HG03175 (cell line): ENCODE measurements at regions not wholly inside any gene's neighbourhood (a gene's known extent, or its start where the extent isn't known, plus 50 kb on each side); places are given as distances from the start of the nearest gene placed in this dataset.

Source experiments
- ATAC-seq: cut with Tn5 transposase; IDR thresholded peaks from one replicate; pipeline ENCODE4 v1.9.1; 2021; ENCODE audit warnings: mild to moderate bottlenecking, moderate library complexity; ENCODE audit not compliant: unreplicated experiment

GRCh38 chr4:53818104-53818503 lies 226.8 kb upstream of the LNX1 start:
- ATAC-seq, result no peak

DNA sequence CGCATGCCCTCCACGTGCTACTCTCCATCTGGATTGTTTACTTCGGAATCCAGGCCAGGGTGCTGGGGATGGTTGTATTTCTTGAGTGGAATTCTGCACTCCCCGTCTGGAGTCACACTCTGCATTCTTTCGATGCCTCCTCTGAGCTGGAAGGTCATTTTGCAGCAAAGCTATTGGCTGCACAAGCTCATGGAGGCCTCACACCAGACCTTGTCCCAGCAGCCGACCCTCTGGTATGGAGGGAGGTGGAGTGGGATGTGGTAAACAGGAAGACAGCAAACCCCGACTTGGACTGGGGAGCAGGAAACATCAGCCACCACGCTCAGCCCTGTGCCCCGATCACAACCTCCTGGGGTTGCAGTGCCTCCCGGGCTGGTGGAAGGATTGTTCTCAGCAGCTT lies 225.3 kb upstream of the LNX1 start:
- ATAC-seq, result no peak

DNA sequence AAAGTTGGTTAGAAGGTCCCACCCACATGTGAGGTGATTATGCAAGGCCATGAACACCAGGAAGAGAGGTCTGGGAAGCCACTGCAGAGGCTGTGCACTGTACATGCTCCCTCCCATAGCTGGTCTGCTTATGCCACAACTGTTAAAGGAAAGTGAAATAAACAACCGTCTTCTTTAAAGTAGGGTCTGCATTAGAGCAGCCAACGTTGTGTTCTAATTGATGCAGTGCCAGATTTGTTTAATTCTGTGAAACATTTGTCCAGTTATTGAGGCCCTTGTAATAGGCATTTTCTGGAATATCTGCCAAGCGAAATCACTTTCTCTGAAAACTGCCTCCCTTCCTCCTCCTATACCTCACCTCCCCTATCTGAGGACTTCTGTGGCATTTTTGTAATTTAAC lies 224.0 kb upstream of the LNX1 start:
- no peak for ATAC-seq

GRCh38 chr4:53813998-53814397 lies 222.7 kb upstream of the LNX1 start:
- ATAC-seq, result no peak

- no peak for ATAC-seq
Observed at GRCh38 chr4:53810643-53811042, 219.4 kb upstream of the LNX1 start.

DNA sequence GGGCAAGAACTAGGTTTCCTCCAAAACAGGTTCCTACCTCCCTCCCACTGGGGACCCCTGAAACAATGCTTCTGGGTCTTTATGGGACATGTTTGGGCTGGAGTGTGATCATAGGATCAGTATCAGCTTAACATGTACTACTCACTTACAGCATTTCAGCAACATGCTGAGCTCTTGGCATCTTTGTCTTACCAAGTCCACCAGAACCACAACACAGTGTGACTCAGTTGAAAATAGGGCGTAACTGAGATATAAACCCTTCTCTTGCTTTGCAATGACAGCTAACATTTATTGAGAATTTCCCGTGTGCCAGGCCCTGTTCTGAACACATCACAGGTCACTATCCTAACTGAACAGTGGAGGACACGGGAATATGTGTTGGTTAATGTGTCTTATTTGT lies 218.5 kb upstream of the LNX1 start:
- ATAC-seq, result no peak

DNA sequence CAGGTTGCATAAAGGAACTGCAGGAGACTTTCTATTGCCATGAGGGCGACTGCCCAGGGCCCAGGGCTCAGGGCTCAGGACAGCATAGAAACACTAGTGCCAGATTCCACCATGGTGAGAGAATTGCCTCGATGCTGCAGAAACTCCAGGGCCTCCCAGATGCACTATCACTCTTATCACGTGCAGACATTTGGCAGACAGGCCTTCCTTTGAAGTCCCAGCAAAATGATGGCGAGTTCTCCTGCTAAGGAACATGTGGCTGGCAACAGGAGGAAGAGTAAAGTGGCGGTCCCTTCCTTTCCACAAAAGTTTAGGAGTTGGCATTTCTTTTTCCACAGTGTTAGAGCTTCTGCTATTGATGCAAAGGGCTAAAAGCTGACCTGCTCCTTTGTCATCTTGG lies 214.0 kb upstream of the LNX1 start:
- ATAC-seq, result no peak

GRCh38 chr4:53804719-53805118 lies 213.4 kb upstream of the LNX1 start:
- no peak for ATAC-seq

DNA sequence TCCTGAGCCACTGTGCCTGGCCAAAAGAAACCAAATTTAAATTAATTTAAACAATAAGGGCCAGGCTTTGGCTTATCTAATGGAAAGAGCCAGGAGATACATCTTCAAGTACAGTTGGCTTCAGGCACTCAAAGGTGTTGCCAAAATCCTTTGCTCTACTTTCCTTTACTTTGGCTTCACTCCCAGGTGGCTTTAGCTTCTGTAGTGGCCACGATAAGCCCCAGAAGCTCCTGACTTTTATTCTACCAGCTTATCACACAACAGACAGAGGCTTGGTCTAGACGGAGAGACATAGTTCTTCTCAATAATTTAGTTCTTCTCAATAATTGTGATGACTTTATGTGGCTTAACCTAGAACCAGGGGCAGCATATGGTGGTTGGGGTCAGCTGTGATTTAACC lies 211.2 kb upstream of the LNX1 start:
- no peak for ATAC-seq

GRCh38 chr4:53801373-53801772 lies 210.1 kb upstream of the LNX1 start:
- no peak for ATAC-seq

GRCh38 chr4:53800741-53801140 lies 209.5 kb upstream of the LNX1 start:
- ATAC-seq, result no peak

DNA sequence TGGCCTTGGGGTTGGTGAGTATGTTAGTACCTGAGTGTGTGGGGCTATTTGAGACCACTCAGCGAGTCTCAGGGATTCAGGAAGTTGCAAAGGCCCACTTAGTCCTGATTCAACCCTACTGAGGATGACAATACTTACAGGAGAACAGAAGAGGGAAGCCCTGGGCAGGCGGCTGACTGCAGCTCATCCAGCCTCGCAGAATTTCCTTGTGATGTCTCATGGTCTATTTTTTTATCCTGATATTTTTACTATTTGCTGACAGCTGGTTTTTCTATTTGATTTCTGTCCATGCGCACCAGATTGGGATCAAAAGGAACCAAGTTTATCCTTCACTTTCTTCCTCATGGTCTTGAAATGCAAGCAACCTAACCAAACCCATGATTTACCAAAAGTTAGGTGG lies 201.8 kb upstream of the LNX1 start:
- no peak for ATAC-seq

GRCh38 chr4:53790286-53790685 lies 199.0 kb upstream of the LNX1 start:
- no peak for ATAC-seq

DNA sequence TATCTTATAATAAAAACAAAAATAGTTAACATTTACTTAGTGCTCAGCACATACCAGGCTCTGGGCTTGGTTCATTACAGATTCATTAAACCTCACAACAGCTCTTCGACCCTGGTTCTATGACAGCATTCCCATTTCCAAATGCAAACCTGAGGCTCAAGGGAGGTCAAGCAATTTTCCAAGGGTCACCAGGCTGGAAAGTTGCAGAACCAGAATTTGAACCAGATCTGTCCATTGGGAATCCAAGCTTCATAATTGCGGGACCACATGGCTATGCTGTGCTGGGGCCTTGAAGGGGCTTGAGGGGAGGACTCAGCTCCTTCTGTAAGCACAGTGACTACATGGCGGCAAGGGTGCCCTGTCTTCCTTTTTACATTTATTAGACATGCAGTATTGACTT lies 197.3 kb upstream of the LNX1 start:
- ATAC-seq, result no peak

GRCh38 chr4:53788011-53788410 lies 196.7 kb upstream of the LNX1 start:
- no peak for ATAC-seq

DNA sequence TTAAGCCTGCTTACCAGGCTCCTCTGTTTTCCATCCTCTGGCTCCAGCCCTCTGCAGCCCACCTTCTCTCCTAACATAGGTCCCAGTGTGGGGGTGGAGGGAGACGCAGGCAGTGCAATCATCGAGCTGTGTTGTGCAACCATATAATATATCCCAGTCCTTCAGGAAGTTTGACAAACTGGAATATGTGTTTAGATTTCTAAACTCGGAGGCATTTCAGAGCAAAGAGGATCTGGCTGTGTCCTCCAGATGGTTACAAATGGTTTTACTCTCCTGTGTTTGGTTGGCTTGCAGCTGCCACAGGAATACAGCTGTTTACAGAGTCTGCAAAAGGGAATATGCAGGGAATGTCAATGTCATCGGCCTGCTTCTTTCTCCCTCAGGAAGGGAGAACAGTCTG lies 195.3 kb upstream of the LNX1 start:
- ATAC-seq, result no peak

GRCh38 chr4:53785996-53786395 lies 194.7 kb upstream of the LNX1 start:
- no peak for ATAC-seq

GRCh38 chr4:53784112-53784511 lies 192.8 kb upstream of the LNX1 start:
- no peak for ATAC-seq

DNA sequence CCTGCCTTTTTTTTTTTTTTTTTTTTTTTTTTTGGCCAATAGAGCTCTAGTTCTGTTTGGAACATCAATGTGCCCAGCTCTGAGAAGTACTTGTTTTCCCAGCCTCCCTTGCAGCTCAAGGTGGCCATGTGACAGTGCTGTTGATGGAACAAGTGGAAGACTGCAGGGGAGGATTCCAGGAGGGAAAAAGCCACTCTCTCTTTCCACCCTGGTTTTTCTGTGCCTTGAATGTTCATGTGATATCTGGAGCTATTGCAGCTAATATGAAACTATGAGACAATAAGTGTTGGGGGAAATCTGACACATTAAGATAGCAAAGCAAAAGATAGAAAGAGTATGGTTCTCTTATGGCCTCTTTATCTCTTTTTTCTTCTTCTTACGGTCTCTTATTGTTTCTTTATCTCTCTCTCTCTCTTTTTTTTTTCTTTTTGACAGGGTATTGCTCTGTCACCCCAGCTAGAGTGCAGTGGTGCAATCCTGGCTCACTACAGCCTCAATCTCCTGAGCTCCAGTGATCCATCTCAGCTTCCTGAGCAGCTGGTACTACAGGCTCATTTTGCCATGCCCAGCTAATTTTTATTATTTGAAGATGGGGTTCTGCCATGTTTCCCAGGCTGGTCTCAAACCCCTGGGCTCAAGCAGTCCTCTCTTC lies 192.0 kb upstream of the LNX1 start:
- no peak for ATAC-seq

DNA sequence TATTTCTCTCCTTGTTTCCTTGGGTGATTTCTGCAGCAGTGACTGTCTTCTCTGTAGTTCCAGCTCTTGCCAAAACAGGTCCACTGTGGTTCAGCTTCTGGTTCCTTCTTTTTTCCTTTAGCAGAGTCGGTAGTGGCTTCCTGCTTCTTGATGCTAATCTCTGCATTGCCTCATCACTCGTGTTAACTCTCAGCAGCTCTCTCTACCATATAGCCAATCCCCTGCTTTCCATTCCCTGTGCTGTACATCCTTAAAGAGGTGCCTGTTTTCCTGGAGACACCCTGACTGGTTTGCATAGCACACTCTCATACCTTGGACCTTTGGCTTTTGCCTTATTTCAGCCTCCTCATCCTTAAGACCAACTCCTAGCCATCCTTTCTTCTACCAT lies 191.2 kb upstream of the LNX1 start:
- ATAC-seq, result no peak

DNA sequence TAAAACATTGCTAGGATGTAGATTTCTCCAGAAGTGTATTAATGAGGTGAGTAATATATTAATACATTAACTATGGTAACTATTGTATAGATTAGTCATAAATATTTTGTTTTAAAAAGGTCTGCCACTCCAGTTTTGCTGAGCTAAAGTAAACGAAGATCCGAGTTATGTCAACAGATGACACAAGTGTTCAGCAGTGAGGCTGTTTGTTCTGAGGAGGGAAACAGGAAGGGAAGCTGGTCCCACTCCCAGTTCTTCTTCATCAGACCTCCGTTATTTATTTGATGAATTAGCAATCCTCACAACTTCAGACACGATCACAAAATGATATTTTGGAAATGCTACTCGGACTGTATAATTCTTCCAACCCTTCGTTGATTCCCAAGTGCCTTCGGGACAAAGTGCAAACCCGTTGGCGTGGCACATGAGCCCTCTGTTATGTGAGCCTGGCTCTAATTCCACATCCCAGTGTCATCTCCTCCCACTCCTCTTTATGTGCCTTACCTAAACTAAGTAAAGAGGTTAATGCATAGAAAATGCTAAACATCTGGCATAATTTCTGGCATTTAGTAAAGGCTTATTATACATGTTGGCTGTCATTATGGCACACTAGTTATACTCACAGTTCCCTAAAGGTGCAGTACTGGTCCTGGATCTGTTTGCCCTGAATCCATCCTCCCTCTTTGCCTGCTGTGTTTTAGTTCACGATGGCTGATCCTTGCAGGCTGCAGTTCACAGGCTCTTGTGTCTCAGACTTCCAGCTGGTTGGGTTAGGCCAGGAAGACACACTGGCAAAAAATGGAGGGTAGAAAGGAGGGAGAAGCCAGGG lies 190.6 kb upstream of the LNX1 start:
- no peak for ATAC-seq

DNA sequence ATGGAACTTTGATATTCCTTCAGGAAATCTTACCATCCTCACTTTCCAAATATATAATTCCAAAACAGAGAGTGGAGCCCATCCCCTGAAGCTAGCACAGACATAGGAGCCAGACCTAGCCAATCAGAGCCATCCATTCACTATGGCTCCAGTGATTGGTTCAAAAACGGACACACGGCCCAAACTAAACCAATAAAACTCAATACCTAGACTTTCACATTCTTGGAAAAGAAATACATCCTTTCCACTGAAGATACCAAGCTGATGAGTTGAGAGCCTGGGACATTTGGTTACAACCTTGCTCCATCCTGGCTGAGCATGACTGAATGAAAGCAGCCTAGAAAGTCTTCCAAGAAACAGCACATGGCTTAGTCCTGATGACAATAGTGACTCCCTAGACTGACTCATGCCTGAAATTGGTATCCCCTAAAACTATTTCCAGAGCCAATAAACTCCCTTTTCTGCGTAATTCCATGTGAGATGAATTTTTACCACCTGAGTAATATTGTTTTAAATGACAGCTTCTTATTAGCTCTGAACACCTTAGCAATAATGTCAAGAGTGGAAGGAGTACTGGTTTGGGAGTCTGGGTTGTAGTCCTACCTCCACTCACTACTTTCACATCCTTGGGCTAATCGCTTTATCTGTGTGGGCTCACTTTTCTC lies 189.6 kb upstream of the LNX1 start:
- no peak for ATAC-seq
